ENCODE measurements at regions not wholly inside any gene's neighbourhood (a gene's known extent, or its start where the extent isn't known, plus 50 kb on each side); places are given as distances from the start of the nearest gene placed in this dataset.

DNA sequence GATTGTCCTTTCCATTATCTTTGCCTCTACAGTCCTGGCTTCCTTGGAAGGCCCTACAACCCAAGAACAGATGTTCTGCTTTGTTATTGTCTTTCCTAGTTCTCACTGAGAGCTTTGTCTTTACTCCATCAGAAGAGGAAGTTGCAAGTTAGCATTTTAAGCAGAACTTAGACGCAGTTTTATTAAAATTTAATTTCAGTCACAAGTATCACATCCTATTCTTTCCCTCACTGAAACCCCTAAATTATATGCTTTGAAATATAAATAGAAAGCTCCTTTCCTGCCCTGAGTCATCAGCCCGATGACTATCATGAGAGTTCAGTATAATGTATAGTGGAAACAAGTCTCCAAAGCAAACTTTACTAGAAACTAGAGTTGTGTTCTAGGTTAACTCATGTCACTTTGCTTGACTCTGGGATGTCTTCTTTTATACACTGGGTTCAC, 291.2 kb upstream of the RBMS3 start:
- H3K4me3 ChIP-seq (ENCODE audit: insufficient read depth, low read length, poor library complexity, severe bottlenecking) = no peak overlapping the region
- no peak overlapping the region for H3K9ac ChIP-seq (ENCODE audit: low read length)
- no peak for TF ChIP-seq EZH2phosphoT487 (conservative IDR thresholded peaks at IDR 0.05; ENCODE audit: low read length)
- TF ChIP-seq, protein P1, sequence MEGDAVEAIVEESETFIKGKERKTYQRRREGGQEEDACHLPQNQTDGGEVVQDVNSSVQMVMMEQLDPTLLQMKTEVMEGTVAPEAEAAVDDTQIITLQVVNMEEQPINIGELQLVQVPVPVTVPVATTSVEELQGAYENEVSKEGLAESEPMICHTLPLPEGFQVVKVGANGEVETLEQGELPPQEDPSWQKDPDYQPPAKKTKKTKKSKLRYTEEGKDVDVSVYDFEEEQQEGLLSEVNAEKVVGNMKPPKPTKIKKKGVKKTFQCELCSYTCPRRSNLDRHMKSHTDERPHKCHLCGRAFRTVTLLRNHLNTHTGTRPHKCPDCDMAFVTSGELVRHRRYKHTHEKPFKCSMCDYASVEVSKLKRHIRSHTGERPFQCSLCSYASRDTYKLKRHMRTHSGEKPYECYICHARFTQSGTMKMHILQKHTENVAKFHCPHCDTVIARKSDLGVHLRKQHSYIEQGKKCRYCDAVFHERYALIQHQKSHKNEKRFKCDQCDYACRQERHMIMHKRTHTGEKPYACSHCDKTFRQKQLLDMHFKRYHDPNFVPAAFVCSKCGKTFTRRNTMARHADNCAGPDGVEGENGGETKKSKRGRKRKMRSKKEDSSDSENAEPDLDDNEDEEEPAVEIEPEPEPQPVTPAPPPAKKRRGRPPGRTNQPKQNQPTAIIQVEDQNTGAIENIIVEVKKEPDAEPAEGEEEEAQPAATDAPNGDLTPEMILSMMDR (IDR thresholded peaks at IDR 0.05; ENCODE audit: insufficient read depth, low read length, poor library complexity, severe bottlenecking) = no peak

DNA sequence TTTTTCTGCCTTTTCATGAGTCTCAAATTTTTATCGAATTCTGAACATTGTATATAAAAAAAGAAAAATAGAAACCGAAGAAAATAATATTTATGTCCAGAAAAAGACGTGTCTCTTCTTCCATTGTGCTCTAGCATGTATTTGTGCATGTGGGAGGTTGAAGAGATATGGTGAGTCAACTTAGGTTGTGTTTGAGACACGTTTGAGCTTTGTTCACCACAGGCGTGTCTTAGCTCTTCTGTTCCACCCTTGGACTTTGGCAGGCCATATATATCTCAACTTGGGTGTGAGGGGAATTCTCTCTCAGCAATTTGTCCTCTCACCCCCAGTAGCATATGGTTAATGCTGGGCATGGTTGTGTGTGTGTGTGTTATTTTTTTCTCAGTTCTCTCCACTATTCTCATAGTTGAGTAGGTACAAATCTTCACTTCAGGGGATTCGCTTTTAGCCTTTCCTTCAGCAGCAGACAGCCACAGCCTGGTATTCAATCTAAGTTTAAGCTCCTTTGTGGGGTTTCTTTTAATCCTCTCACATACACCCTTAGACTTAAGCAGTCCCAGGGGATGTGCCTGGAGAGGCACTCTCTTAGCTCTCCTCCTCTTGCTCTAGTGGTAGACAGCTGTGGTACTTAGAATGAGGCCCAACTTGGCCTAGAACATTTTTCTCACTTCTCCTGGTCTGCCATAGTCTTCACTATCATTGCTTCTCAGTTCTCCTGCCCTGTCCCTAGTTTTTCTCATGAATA, 286.5 kb upstream of the RBMS3 start:
- H2AFZ ChIP-seq (ENCODE audit: low read depth, low read length, severe bottlenecking) = no peak overlapping the region
- H3K9me3 ChIP-seq (ENCODE audit: insufficient read depth, low read length) = no peaks in the 10 kb centered on the region
- no peak for TF ChIP-seq EZH2phosphoT487 (conservative IDR thresholded peaks at IDR 0.05; ENCODE audit: low read length)
- TF ChIP-seq, protein P1 (IDR thresholded peaks at IDR 0.05; ENCODE audit: insufficient read depth, low read length, poor library complexity, severe bottlenecking) = no peak
- H3K4me2 ChIP-seq (ENCODE audit: low read depth, low read length, poor library complexity, severe bottlenecking) = no peak overlapping the region
- no peak overlapping the region for H3K9ac ChIP-seq (ENCODE audit: low read length)
- no peaks in the 10 kb centered on the region for H3K27me3 ChIP-seq (ENCODE audit: low read length)
- H3F3A ChIP-seq (ENCODE audit: insufficient read depth) = no peaks in the 10 kb centered on the region
- H3K27ac ChIP-seq (ENCODE audit: low read depth, low read length) = no peak overlapping the region
- no peaks in the 10 kb centered on the region for H3K9me2 ChIP-seq (replicated peaks; ENCODE audit: insufficient read depth, low read length)
- H3K36me3 ChIP-seq (ENCODE audit: low read length) = no peaks in the 10 kb centered on the region
- no peak overlapping the region for H3K4me3 ChIP-seq (ENCODE audit: insufficient read depth, low read length, poor library complexity, severe bottlenecking)
- H3K79me2 ChIP-seq (ENCODE audit: insufficient read depth, low read length) = no peaks in the 10 kb centered on the region
- no peaks in the 10 kb centered on the region for H4K20me1 ChIP-seq (ENCODE audit: low read depth, low read length)

More for the DNA sequence above, 291.2 kb upstream of the RBMS3 start:
- H3K36me3 ChIP-seq (ENCODE audit: low read length) = no peaks in the 10 kb centered on the region
- no peaks in the 10 kb centered on the region for H3K9me3 ChIP-seq (ENCODE audit: insufficient read depth, low read length)
- H4K20me1 ChIP-seq (ENCODE audit: low read depth, low read length) = no peaks in the 10 kb centered on the region
- H3F3A ChIP-seq (ENCODE audit: insufficient read depth) = no peaks in the 10 kb centered on the region
- peak overlapping the region; percentile 36 for H2AFZ ChIP-seq (ENCODE audit: low read depth, low read length, severe bottlenecking)
- H3K9me2 ChIP-seq (replicated peaks; ENCODE audit: insufficient read depth, low read length) = no peaks in the 10 kb centered on the region
- no peaks in the 10 kb centered on the region for H3K27me3 ChIP-seq (ENCODE audit: low read length)
- no peaks in the 10 kb centered on the region for H3K79me2 ChIP-seq (ENCODE audit: insufficient read depth, low read length)
- H3K27ac ChIP-seq (ENCODE audit: low read depth, low read length) = no peak overlapping the region
- H3K4me2 ChIP-seq (ENCODE audit: low read depth, low read length, poor library complexity, severe bottlenecking) = peak overlapping the region; percentile 24

DNA sequence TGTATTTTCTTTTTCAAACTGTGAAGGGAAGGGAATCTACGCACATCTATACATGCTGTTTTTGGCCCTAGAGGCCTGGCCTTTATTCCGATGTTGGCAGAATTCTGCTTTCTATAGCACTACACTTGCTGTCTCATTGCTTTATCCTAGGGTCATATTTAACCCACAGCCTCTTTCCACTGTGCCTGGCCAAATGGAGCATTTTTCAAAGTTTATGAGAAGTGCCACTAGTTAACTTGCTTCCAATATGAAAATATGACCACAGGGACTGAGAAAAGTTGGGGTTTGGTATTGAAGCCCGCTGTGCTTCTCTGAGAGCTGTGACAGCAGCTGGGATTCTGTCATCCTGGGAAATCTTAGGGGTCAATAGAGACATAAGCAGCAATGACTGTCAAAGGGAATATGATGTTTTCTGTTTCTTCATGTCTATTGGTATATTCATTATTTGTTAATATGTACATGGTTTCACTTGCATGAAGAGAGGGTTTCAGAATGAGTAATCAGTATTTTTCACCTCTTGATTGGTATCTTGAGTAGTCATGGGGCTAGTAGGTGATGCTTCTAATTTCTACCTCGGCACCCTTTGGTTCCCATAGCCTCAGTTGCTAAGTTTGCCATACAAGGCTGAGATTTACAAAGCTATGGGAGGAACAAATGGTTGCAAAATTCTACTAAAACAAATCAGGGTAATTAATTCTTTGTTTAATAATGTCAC, 275.8 kb upstream of the RBMS3 start:
- H3K9ac ChIP-seq (ENCODE audit: low read length) = no peak overlapping the region
- TF ChIP-seq EZH2phosphoT487 (conservative IDR thresholded peaks at IDR 0.05; ENCODE audit: low read length) = no peak
- TF ChIP-seq, protein P1 (IDR thresholded peaks at IDR 0.05; ENCODE audit: insufficient read depth, low read length, poor library complexity, severe bottlenecking) = no peak
- H3K9me3 ChIP-seq (ENCODE audit: insufficient read depth, low read length) = no peaks in the 10 kb centered on the region
- H3K36me3 ChIP-seq (ENCODE audit: low read length) = no peaks in the 10 kb centered on the region
- H3K9me2 ChIP-seq (replicated peaks; ENCODE audit: insufficient read depth, low read length) = no peaks in the 10 kb centered on the region
- no peak overlapping the region for H3K27ac ChIP-seq (ENCODE audit: low read depth, low read length)
- no peaks in the 10 kb centered on the region for H3F3A ChIP-seq (ENCODE audit: insufficient read depth)
- no peak overlapping the region for H3K4me3 ChIP-seq (ENCODE audit: insufficient read depth, low read length, poor library complexity, severe bottlenecking)
- no peak overlapping the region for H3K4me2 ChIP-seq (ENCODE audit: low read depth, low read length, poor library complexity, severe bottlenecking)
- H4K20me1 ChIP-seq (ENCODE audit: low read depth, low read length) = no peaks in the 10 kb centered on the region
- H2AFZ ChIP-seq (ENCODE audit: low read depth, low read length, severe bottlenecking) = no peak overlapping the region
- H3K27me3 ChIP-seq (ENCODE audit: low read length) = no peaks in the 10 kb centered on the region
- H3K79me2 ChIP-seq (ENCODE audit: insufficient read depth, low read length) = no peaks in the 10 kb centered on the region
